Prostate gland (tissue), 2 donors: ENCODE measurements at regions not wholly inside any gene's neighbourhood (a gene's known extent, or its start where the extent isn't known, plus 50 kb on each side); places are given as distances from the start of the nearest gene placed in this dataset.

Source experiments
- POLR2A ChIP-seq: fragments of 450-650 bp; IDR thresholded peaks from one replicate; pipeline ENCODE4 v1.6.1; 2016; ENCODE audit warnings: antibody characterized with exemption, mild to moderate bottlenecking
- TF ChIP-seq, protein P1 (sequence below), 4 experiments: fragments of 200-600 bp in 2 of 4; fragments of 450-650 bp in 2 of 4; sonication (generic) in 2 of 4; IDR thresholded peaks; 1 replicate in 3 of 4; 2 replicates in 1 of 4; pipeline ENCODE4 v1.5.1; 2016 to 2019; ENCODE audit warnings: antibody characterized with exemption in 4 of 4, mild to moderate bottlenecking in 2 of 4, moderate library complexity in 2 of 4

DNA sequence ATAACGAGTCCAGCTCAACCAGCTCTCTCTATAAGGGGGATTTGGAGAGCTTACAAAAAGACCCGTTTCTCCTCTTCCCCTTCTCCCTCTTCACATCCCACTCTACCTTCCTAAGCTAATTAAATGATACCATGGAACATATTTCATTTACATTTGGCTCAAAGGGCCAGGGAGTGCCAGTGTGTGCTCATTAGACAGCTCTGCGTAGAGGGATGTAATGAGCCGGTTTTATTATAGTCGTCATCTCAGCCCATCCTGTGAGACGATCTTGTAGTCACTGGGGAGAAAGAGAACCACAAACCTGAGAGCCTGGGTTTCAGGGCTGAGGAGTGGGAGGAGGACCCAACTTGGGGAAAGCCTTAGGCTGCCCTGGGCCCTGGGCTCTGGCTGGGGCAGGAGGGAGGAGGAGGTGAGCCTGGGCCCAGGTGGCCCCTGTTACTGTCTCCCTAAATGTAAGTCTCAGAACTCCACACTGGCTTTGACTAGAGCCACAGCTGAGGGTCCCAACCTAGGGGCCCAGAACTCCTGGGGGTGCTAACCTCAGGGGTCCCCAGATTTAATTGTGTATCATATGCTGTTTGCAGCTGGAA lies 354.6 kb downstream of the MATN1 start:
- TF ChIP-seq, protein P1, sequence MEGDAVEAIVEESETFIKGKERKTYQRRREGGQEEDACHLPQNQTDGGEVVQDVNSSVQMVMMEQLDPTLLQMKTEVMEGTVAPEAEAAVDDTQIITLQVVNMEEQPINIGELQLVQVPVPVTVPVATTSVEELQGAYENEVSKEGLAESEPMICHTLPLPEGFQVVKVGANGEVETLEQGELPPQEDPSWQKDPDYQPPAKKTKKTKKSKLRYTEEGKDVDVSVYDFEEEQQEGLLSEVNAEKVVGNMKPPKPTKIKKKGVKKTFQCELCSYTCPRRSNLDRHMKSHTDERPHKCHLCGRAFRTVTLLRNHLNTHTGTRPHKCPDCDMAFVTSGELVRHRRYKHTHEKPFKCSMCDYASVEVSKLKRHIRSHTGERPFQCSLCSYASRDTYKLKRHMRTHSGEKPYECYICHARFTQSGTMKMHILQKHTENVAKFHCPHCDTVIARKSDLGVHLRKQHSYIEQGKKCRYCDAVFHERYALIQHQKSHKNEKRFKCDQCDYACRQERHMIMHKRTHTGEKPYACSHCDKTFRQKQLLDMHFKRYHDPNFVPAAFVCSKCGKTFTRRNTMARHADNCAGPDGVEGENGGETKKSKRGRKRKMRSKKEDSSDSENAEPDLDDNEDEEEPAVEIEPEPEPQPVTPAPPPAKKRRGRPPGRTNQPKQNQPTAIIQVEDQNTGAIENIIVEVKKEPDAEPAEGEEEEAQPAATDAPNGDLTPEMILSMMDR (IDR thresholded peaks at IDR 0.05), result no peak
- TF ChIP-seq POLR2A, result no peak
